Activated CD4-positive, alpha-beta T cell treated with anti-CD3 and anti-CD28 coated beads, Interleukin-2, amount 10 ng/mL, durations not matched to agents 24 days and 14 days (primary cell): ENCODE measurements at regions not wholly inside any gene's neighbourhood (a gene's known extent, or its start where the extent isn't known, plus 50 kb on each side); places are given as distances from the start of the nearest gene placed in this dataset.
"Not testable (repeated sequence)": the region's sequence is repeated elsewhere in the genome, so short reads cannot be mapped to it uniquely, and the experiment has no call there.

Experiments
- DNase-seq: peaks from one replicate; pipeline ENCODE4 v3.0.0; 2022
- H3K27ac Mint-ChIP-seq: one replicate; pipeline ENCODE4 v1.8.0; 2022; ENCODE audit warnings: mild to moderate bottlenecking, mixed read lengths
- H3K27me3 Mint-ChIP-seq: one replicate; pipeline ENCODE4 v1.8.0; 2022; ENCODE audit warnings: mixed read lengths
- H3K36me3 Mint-ChIP-seq: one replicate; pipeline ENCODE4 v1.8.0; 2022; ENCODE audit warnings: low read depth, mild to moderate bottlenecking, mixed read lengths
- H3K4me1 Mint-ChIP-seq: one replicate; pipeline ENCODE4 v1.8.0; 2021; ENCODE audit warnings: mixed read lengths
- H3K4me3 Mint-ChIP-seq: one replicate; pipeline ENCODE4 v1.8.0; 2022; ENCODE audit warnings: mild to moderate bottlenecking, moderate library complexity, mixed read lengths
- H3K9me3 Mint-ChIP-seq: one replicate; pipeline ENCODE4 v1.8.0; 2021; ENCODE audit warnings: mixed read lengths
- intact Hi-C: fragments of 100-400 bp; cut with micrococcal nuclease; formaldehyde crosslinking; loops from one replicate; pipeline ENCODE4 v1.15.1; 2023

GRCh38 chr14:55913324-55914025, 204.7 kb upstream of the PELI2 start:
- no peak overlapping the region for H3K4me3 Mint-ChIP-seq
- peaks cover 12% of the 10 kb centered on the region for H3K27me3 Mint-ChIP-seq
- intact Hi-C loops: no loop called here
- no peaks in the 10 kb centered on the region for H3K9me3 Mint-ChIP-seq
- no peaks in the 10 kb centered on the region for H3K4me1 Mint-ChIP-seq
- no peak for DNase-seq
- H3K27ac Mint-ChIP-seq: no peak overlapping the region
- no peaks in the 10 kb centered on the region for H3K36me3 Mint-ChIP-seq

- Mint-ChIP-seq H3K27ac (no peak overlapping the region), H3K27me3 (peaks cover 11% of the 10 kb centered on the region), H3K36me3 (no peaks in the 10 kb centered on the region), H3K4me1 (no peaks in the 10 kb centered on the region), H3K4me3 (no peak overlapping the region), H3K9me3 (no peaks in the 10 kb centered on the region)
- DNase-seq: no peak
- intact Hi-C loops: no loop called here
These were observed 203.4 kb upstream of the PELI2 start for GRCh38 chr14:55914771-55915170.

GRCh38 chr14:55915456-55915855, 202.8 kb upstream of the PELI2 start:
- no peak overlapping the region for H3K4me3 Mint-ChIP-seq
- no peaks in the 10 kb centered on the region for H3K9me3 Mint-ChIP-seq
- DNase-seq: no peak
- H3K27ac Mint-ChIP-seq: no peak overlapping the region
- intact Hi-C loops: no loop called here
- H3K27me3 Mint-ChIP-seq: peaks cover 14% of the 10 kb centered on the region
- no peaks in the 10 kb centered on the region for H3K36me3 Mint-ChIP-seq
- H3K4me1 Mint-ChIP-seq: no peaks in the 10 kb centered on the region

GRCh38 chr14:55919800-55920199, 198.4 kb upstream of the PELI2 start:
- H3K27me3 Mint-ChIP-seq: peaks cover 14% of the 10 kb centered on the region
- intact Hi-C loops, H3K4me1 Mint-ChIP-seq, H3K4me3 Mint-ChIP-seq, DNase-seq, H3K9me3 Mint-ChIP-seq, H3K36me3 Mint-ChIP-seq, H3K27ac Mint-ChIP-seq: not testable (repeated sequence)

- no peaks in the 10 kb centered on the region for H3K4me1 Mint-ChIP-seq
- peaks cover 16% of the 10 kb centered on the region for H3K27me3 Mint-ChIP-seq
These were observed 196.7 kb upstream of the PELI2 start for GRCh38 chr14:55921511-55921910.

GRCh38 chr14:55926007-55926406, 192.2 kb upstream of the PELI2 start:
- peaks cover 15% of the 10 kb centered on the region for H3K27me3 Mint-ChIP-seq
- DNase-seq: no peak
- H3K4me3 Mint-ChIP-seq: no peak overlapping the region
- H3K36me3 Mint-ChIP-seq: no peaks in the 10 kb centered on the region
- H3K4me1 Mint-ChIP-seq: no peaks in the 10 kb centered on the region
- no peak overlapping the region for H3K27ac Mint-ChIP-seq
- intact Hi-C loops: no loop called here
- no peaks in the 10 kb centered on the region for H3K9me3 Mint-ChIP-seq

More at GRCh38 chr14:55921511-55921910, 196.7 kb upstream of the PELI2 start:
- H3K27ac Mint-ChIP-seq: no peak overlapping the region
- intact Hi-C loops: no loop called here
- no peak for DNase-seq
- H3K9me3 Mint-ChIP-seq: no peaks in the 10 kb centered on the region
- no peak overlapping the region for H3K4me3 Mint-ChIP-seq
- no peaks in the 10 kb centered on the region for H3K36me3 Mint-ChIP-seq

GRCh38 chr14:55927028-55927427, 191.2 kb upstream of the PELI2 start:
- no peak overlapping the region for H3K4me3 Mint-ChIP-seq
- H3K27ac Mint-ChIP-seq: no peak overlapping the region
- H3K27me3 Mint-ChIP-seq: peaks cover 19% of the 10 kb centered on the region
- peaks cover 2% of the 10 kb centered on the region for H3K9me3 Mint-ChIP-seq
- no peaks in the 10 kb centered on the region for H3K4me1 Mint-ChIP-seq
- intact Hi-C loops: no loop called here
- no peak for DNase-seq
- H3K36me3 Mint-ChIP-seq: no peaks in the 10 kb centered on the region

GRCh38 chr14:55928276-55928675, 189.9 kb upstream of the PELI2 start:
- Mint-ChIP-seq H3K27me3 (peaks cover 21% of the 10 kb centered on the region), H3K4me3 (no peak overlapping the region), H3K4me1 (no peaks in the 10 kb centered on the region), H3K9me3 (peaks cover 3% of the 10 kb centered on the region), H3K27ac (no peak overlapping the region), H3K36me3 (no peaks in the 10 kb centered on the region)
- DNase-seq: no peak
- intact Hi-C loops: no loop called here

- peaks cover 3% of the 10 kb centered on the region for H3K9me3 Mint-ChIP-seq
- H3K4me1 Mint-ChIP-seq: no peaks in the 10 kb centered on the region
- peaks cover 21% of the 10 kb centered on the region for H3K27me3 Mint-ChIP-seq
- H3K4me3 Mint-ChIP-seq: no peak overlapping the region
- intact Hi-C loops: no loop called here
- DNase-seq: no peak
- H3K36me3 Mint-ChIP-seq: no peaks in the 10 kb centered on the region
- H3K27ac Mint-ChIP-seq: no peak overlapping the region
These were observed 189.1 kb upstream of the PELI2 start for GRCh38 chr14:55929136-55929535.

- peaks cover 20% of the 10 kb centered on the region for H3K27me3 Mint-ChIP-seq
- H3K27ac Mint-ChIP-seq: no peak overlapping the region
- no peaks in the 10 kb centered on the region for H3K36me3 Mint-ChIP-seq
- no peak overlapping the region for H3K4me3 Mint-ChIP-seq
- no peak for DNase-seq
- H3K4me1 Mint-ChIP-seq: no peaks in the 10 kb centered on the region
- H3K9me3 Mint-ChIP-seq: peaks cover 3% of the 10 kb centered on the region
- intact Hi-C loops: no loop called here
These were observed 188.0 kb upstream of the PELI2 start for GRCh38 chr14:55930016-55930784.

GRCh38 chr14:55936691-55937090, 181.5 kb upstream of the PELI2 start:
- Mint-ChIP-seq H3K27ac (no peak overlapping the region), H3K27me3 (peaks cover 4% of the 10 kb centered on the region), H3K36me3 (no peaks in the 10 kb centered on the region), H3K4me1 (no peaks in the 10 kb centered on the region), H3K9me3 (peaks cover 3% of the 10 kb centered on the region), H3K4me3 (no peak overlapping the region)
- intact Hi-C loops: no loop called here
- no peak for DNase-seq

- Mint-ChIP-seq H3K9me3 (no peaks in the 10 kb centered on the region), H3K36me3 (no peaks in the 10 kb centered on the region), H3K27me3 (no peaks in the 10 kb centered on the region), H3K27ac (no peak overlapping the region), H3K4me3 (no peak overlapping the region), H3K4me1 (no peaks in the 10 kb centered on the region)
- DNase-seq: no peak
- intact Hi-C loops: no loop called here
These were observed 179.9 kb upstream of the PELI2 start for GRCh38 chr14:55938249-55938791.

GRCh38 chr14:55942076-55942654, 176.0 kb upstream of the PELI2 start:
- Mint-ChIP-seq H3K4me1 (no peaks in the 10 kb centered on the region), H3K27me3 (no peaks in the 10 kb centered on the region), H3K27ac (no peak overlapping the region), H3K4me3 (no peak overlapping the region), H3K36me3 (no peaks in the 10 kb centered on the region), H3K9me3 (no peaks in the 10 kb centered on the region)
- DNase-seq: no peak
- intact Hi-C loops: no loop called here

GRCh38 chr14:55942826-55943225, 175.4 kb upstream of the PELI2 start:
- no peak for DNase-seq
- Mint-ChIP-seq H3K4me3 (no peak overlapping the region), H3K4me1 (no peaks in the 10 kb centered on the region), H3K36me3 (no peaks in the 10 kb centered on the region), H3K9me3 (no peaks in the 10 kb centered on the region), H3K27me3 (peaks cover 2% of the 10 kb centered on the region), H3K27ac (no peak overlapping the region)
- intact Hi-C loops: no loop called here
